ENCODE measurements at regions not wholly inside any gene's neighbourhood (a gene's known extent, or its start where the extent isn't known, plus 50 kb on each side); places are given as distances from the start of the nearest gene placed in this dataset.

DNA sequence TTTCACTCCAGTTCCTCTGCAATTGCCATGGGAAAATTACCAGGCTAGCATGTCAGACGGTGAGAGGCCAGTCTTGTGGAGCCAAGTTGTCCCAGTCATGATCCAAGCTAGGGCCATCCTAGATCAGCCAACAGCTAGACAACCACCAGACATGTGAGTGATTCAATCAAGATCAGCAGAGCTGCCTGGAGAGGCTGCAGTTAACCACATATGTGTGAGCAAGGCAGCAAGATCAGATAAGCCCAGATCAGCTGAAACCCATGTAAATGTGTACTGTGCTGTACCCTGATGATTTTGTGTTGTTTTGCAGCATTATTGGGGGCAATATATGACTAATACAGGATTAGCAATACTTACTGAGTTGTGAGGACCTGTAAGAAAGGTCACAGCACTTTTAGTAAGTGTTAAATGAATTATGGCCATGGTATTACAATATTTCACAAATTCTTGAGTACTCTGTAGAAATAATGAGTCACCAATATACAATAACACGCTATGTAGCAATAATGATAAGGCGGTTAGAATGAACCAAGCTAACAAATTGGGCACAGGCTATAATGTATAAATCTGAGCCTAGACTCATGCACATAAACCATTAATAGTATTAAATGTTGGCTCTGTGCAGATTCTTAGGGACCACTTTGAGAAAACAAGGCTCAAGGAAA is 91.4 kb downstream of the SUDS3 start:
- in situ Hi-C loops (cut with HindIII; ENCODE audit: low sequenced_read_pairs) = no loop called here
- no peak for DNase-seq (ENCODE audit: low spot score)

DNA sequence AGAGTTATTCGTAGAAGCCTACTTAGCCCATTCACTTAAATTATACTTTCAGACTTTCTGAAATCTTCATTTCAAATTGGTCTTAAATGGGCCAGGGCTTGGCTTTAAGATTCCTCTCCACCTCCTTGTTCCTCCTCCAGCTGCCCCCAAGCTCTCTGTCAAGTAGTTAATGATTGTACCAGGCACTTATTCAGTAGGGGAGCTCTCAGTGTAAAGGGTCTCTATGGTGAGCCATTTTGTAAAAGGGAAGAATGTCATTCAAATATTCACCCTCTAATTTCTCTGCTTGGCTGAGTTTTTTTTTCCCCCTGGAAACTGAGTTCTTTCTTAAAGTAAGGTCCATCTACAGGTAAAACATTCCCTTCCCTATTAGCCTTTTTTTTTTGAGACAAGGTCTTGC is 96.6 kb downstream of the SUDS3 start:
- no peak for DNase-seq (ENCODE audit: low spot score)
- in situ Hi-C loops (cut with HindIII; ENCODE audit: low sequenced_read_pairs) = no loop called here

DNA sequence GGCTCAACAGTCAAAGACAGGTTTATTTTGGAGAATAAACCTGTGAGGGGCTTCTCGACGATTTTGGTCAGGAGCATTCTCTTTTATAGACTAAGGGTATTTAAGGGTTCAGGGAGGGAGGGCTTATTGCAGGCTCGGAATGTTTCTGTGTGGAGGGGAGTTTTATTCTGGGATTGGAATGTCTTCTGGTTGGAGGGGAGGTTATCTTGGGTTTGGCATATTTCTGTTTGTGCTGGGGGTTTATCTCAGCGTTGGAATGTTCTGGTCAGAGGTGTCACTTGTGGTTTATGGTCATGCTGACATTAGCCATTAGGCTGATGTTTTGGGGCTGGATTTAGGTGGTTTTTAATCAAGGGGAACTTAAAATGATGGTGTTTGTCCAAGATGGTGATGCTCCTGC is 103.9 kb downstream of the SUDS3 start:
- no peak for DNase-seq (ENCODE audit: low spot score)
- in situ Hi-C loops (cut with HindIII; ENCODE audit: low sequenced_read_pairs) = no loop called here

DNA sequence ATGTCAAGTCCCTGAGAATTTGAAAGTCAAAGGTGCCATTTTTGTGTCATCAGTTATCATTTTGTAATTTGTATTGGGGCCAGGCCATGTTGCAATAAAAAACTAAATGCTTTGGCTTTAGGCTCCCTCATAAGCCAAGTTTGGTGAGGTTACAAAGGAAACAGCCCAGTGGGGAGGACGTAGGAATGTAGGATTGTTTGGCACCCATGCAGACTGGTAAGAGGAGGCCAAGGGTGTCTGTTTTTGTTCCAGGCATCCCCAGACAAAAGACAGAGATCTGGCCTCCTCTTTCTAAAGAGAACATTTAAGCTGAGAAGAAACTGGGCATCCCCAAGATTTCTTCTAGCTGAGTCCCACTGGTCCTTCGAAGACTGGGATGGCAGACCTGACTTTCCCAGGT is 111.7 kb downstream of the SUDS3 start:
- no peak for DNase-seq (ENCODE audit: low spot score)
- in situ Hi-C loops (cut with HindIII; ENCODE audit: low sequenced_read_pairs) = no loop called here

DNA sequence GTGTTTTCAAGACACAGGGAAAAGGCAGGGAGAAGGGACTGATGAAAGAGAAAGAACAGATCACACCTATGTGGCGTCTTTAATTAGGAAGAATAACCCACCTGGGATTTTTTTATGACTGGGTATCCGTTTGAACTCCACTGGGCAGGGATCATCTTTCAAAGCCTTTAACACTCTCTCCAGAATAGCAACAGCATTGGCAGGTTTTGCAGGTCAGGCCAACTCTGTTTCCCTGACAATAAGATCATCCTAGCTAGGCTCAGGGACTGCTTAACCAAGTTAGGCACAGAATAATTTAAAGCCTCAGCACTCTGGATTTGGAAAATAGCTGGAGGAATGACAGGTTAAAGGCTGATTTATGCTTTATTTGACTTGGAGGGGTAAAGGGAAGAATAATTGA is 117.6 kb downstream of the SUDS3 start:
- in situ Hi-C loops (cut with HindIII; ENCODE audit: low sequenced_read_pairs) = no loop called here
- no peak for DNase-seq (ENCODE audit: low spot score)

DNA sequence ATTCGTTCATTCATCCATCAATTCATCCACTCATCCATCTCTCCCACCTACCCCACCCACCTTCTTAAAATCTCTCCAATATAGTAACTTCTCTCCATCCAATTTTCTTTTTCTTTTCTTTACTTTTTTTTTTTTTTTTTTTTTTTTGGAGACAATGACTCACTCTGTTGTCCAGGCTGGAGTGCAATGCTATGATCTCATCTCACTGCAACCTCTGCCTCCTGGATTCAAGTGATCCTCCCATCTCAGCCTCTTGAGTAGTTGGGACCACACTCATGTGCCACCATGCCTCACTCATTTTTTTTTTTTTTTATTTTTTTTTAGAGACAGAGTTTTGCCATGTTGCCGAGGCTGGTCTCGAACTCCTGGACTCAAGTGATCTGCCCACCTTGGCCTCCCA is 118.4 kb downstream of the SUDS3 start:
- DNase-seq (ENCODE audit: low spot score) = no peak
- in situ Hi-C loops (cut with HindIII; ENCODE audit: low sequenced_read_pairs) = no loop called here

DNA sequence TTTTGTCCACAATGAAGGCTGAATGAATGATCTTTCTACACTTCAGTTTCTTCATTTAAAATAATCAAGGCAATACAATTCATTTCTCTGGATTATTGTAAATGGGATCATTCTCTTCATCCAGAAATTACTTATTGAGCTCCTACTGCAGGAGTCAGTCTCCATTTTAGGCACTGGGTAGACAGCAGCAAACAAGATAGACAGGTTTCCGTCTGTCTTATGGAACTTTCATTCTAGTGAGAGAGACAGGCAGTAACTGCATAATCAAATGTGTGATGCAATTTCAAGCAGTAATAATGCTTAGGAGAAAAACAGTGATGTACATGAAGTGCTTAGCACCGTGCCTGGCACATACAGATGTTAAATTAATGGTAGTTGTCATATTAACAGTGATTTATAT is 118.9 kb downstream of the SUDS3 start:
- in situ Hi-C loops (cut with HindIII; ENCODE audit: low sequenced_read_pairs) = no loop called here
- no peak for DNase-seq (ENCODE audit: low spot score)

DNA sequence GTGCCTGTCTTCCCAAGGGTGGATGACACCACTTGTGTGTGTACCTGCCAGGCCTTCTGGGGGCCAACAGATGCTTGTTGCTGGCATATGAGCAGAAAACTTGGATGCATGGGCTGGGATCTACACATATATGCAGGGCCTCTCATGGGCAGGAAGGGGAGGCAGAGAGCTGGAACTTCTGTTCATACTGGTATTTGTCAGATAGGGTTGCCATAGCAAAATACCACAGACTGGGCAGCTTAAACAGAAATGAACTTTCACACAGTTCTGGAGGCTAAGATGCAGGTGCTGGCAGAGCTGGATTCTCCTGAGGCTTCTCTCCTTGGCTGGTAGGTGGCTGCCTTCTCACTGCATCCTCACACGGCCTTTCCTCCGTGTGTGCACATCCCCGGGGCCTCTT is 121.8 kb downstream of the SUDS3 start:
- DNase-seq (ENCODE audit: low spot score) = no peak
- in situ Hi-C loops (cut with HindIII; ENCODE audit: low sequenced_read_pairs) = no loop called here

DNA sequence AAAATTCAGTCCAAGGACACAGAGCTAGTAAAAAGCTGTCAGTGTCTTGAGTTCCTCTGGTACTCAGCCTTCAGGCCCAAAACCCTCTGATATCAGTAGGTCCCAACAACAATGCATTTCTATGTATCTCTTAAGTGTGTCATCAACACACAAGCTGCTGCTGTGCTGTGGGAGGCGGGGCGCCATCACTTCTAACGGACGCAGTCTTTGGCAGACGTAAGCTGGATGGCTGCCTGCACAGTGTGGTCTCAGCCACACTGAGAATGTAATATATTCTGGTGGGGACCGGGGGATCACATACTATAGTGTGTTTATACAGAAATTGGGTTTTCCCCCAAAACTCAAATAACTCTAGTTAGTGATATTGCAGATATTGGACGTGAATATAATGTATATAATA is 123.9 kb downstream of the SUDS3 start:
- in situ Hi-C loops (cut with HindIII; ENCODE audit: low sequenced_read_pairs) = no loop called here

DNA sequence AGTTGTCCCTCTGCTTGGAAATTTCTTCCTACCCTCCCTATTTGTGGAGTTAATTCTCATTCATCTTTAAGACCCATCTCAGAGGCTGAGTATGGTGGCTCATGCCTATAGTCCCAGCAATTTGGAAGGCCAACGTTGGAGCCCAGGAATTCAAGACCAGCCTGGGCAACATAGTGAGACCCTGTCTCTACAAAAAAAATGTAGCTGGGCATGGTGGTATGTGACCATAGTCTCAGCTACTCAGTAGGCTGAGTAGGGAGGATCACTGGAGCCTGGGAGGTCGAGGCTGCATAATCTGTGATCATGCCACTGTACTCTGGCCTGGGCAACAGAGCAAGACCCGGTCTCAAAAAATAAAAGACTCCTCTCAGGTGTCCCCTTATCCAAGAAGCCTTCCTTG is 125.1 kb downstream of the SUDS3 start:
- DNase-seq (ENCODE audit: low spot score) = no peak
- in situ Hi-C loops (cut with HindIII; ENCODE audit: low sequenced_read_pairs) = no loop called here

More for the DNA sequence above, 123.9 kb downstream of the SUDS3 start:
- no peak for DNase-seq (ENCODE audit: low spot score)

DNA sequence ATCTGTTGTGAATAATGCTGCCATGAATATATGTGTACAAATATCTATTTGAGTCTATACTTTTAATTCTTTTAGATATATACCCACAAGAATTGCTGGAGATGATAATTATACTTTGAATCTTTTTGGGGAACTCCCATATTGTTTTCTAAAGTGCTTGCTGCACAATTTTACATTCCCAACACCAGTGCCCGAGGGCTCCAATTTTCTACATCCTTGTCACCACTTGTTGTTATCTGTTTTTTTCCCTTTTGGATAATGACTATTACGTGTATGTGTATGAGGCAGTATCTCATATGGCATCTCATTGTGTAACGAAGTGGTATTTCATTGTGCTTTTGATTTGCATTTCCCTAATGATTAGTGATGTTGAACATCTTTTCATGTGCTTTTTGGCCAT is 127.1 kb downstream of the SUDS3 start:
- no peak for DNase-seq (ENCODE audit: low spot score)
- in situ Hi-C loops (cut with HindIII; ENCODE audit: low sequenced_read_pairs) = no loop called here

DNA sequence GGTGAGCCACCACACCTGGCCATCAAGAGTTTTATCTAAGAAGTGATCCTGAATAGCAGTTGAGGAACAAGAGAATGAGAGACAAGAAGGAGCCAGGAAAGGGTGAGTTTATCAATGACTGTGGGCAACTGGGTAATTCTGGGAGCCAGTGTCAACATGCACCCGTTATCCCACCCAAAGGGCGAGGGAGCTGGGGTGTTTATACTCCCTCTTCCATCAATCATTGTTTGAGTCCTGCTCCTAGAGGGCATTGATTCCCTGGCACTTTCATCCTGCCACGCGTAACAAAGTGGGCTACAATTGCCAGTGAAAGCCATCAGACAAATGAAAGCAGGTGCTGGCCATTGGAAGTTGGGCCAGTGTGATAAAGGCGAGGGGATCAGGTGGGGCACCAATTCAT is 136.3 kb downstream of the SUDS3 start:
- no peak for DNase-seq (ENCODE audit: low spot score)
- in situ Hi-C loops (cut with HindIII; ENCODE audit: low sequenced_read_pairs) = no loop called here

DNA sequence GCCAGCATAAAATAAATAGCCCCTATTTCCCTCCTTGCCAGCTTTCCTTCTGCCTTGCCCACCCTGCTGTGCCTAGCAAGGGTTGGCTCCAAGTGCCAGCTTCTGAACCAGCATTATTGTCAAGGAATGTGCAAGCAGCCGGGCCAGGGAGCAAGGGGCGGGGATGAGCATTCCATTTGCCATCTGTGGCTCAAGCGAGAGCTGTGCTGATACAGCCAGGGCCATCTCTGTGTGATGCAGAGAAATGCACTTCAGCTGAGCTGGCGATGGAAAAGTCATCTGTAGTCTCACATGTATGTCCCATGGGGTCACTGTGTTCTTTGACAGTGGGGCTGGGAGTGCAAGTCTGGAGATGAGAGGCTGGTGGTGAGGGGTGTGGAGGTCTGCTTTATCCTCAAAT is 137.3 kb downstream of the SUDS3 start:
- in situ Hi-C loops (cut with HindIII; ENCODE audit: low sequenced_read_pairs) = no loop called here
- DNase-seq (ENCODE audit: low spot score) = peak; percentile 83

DNA sequence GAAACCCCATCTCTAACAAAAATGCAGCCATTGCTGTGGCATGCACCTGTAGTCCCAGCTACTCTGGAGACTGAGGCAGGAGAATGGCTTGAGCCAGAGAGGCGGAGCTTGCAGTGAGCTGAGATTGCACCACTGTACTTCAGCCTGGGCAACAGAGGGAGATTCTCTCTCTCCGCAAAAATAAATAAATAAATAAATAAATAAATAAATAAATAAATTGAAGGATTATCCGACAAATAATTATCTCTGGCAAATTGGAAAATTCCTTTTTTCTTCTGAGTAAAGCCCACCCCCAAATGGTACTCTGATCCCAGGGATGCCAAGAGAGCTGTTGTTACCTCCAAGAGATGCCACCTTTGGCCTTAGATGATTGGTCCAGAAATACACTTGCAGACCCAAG is 137.9 kb downstream of the SUDS3 start:
- no peak for DNase-seq (ENCODE audit: low spot score)
- in situ Hi-C loops (cut with HindIII; ENCODE audit: low sequenced_read_pairs) = no loop called here

DNA sequence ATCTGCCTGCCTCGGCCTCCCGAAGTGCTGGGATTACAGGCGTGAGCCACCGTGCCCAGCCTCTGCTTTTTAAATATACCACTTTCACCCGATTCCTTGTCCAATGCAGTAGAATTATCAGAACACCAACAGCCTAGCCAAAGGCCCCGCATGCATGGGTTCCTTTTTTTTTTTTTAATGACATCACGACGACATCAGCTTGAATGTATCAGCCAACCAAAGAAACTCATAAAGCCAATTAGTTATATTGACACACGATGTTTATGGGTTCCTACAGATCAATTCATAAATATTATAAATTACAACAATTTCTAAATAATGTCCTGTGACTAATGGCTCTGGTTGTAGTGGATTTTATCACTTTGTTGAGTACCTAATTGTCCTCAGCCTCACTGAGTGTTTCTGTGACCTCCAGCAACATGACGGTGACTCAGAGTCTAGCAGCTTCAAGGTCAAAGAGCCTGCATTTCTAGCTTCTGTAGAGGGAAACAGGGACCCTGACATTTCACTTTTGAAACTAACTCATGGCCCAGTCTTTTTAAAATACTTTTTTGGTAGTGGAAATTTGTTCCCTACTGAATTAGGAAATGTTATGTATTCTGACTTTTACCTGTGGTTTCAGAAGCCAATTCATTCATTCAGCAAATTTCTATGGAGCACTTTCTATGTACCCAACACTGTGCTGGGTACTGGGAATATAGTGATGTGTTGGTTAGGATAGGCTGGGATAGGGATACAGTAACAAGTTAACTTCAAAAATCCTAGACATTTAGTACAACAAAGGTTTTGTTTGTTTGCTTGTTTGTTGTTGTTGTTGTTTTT is 144.1 kb downstream of the SUDS3 start:
- in situ Hi-C loops (cut with HindIII; ENCODE audit: low sequenced_read_pairs) = no loop called here
- DNase-seq (ENCODE audit: low spot score) = no peak

DNA sequence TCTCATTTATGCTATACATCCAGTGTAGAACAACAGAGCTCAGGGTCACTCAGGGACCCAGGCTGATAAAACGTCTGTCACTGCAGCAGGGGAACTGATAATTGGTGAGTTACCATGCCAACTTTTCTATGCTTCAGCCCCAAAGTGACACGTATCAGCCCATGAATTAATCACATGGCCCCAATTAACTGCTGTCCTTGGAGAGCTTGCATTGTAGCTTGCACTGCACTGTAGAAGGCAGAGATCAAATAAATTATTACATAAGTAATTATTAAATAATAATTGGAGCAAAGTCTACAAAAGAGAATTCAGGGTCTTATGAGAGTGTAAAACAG is 144.6 kb downstream of the SUDS3 start:
- no peak for DNase-seq (ENCODE audit: low spot score)
- in situ Hi-C loops (cut with HindIII; ENCODE audit: low sequenced_read_pairs) = no loop called here

DNA sequence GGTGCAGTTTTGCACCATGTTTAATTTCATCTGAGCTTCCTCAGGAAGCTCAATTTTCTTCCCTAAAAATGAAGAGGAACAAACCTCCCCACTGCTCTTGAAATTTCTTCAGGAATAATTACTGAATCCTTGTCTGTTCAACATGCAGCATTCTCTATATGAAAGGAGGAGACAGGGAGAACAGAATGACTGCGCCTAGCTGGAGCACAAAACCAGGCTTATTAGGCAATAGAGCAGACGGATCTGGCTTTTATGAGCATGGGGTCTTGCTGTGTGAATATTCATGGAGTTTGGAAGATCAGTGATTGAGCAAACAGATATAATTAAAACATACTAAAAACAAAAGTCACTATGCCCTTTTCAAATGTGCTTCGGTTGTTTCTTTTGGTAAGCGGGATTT is 148.1 kb downstream of the SUDS3 start:
- no peak for DNase-seq (ENCODE audit: low spot score)
- in situ Hi-C loops (cut with HindIII; ENCODE audit: low sequenced_read_pairs) = no loop called here

DNA sequence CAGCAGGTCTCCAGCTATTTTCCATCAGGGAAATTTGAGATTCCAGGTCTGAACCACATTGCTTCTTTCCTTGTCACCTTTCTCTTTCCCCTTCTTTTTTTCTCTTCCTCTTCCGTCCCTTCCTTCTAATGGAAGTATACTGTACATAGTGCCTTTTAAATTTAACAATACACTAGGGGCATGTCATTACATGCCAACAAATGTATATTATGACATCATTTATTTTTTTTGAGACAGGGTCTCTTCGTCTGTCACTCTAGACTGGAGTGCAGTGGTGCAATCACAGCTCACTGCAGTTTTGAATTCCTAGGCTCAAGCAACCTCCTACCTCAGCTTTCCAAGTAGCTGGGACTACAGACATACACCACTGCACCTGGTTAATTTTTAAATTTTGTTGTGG is 148.9 kb downstream of the SUDS3 start:
- in situ Hi-C loops (cut with HindIII; ENCODE audit: low sequenced_read_pairs) = no loop called here
- DNase-seq (ENCODE audit: low spot score) = no peak

DNA sequence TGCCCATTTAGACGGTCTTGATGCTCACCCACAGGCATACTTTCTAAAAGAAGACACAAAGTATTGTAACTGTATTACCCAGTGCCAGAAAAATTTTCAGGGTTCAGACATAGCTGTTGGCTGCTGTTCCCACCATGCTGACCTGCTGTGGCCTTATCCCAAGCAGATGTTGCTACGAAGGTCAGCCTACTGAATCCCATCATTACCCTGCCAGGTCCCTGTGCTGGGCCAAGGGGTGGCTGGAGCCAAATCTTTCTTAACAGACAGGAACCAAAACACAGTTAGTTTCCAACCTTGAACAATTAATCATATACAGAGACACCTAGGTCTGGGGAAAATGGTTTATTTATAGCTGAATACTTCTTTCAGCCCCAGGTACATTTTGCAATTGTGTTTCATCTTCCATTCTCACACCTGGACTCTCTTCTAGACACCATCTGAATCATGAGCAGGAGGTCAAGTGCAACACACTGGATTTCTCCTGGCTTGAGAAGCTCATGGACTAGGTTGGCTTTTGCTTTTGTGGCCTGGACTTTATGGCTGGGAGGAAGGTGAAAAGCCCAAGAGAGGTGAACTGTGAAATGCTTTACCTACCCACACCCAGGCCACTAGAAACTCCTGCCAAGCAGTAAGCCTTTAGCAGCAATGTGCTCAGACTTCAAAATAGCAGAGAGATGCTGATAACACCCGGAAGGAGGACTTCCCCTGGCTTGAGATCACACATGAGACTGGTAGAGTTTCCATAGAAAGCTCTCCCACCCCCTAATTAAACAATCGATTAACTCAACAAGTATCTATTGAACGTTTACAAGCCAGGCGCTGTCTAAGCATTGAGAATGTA is 150.1 kb downstream of the SUDS3 start:
- in situ Hi-C loops (cut with HindIII; ENCODE audit: low sequenced_read_pairs) = no loop called here
- DNase-seq (ENCODE audit: low spot score) = no peak

DNA sequence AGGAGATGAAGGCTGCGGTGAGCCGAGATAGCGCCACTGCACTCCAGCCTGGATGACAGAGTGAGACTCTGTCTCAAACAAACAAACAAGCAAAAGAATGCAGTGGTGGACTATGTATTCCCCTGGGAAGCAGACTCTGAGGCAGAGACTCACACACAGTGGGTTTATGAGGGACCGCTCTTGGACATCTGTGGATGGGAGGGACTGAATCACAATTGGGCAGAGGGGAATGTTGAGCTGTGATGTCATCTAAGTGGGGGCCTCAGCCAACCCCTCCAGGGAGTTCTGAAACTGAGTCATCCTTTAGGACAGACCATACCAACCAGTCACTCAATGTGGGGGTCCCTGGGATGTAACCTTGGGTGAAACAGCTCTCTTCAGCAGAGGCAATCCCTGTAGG is 151.0 kb downstream of the SUDS3 start:
- in situ Hi-C loops (cut with HindIII; ENCODE audit: low sequenced_read_pairs) = no loop called here
- no peak for DNase-seq (ENCODE audit: low spot score)
